OCI-LY7 (cell line): ENCODE measurements at regions not wholly inside any gene's neighbourhood (a gene's known extent, or its start where the extent isn't known, plus 50 kb on each side); places are given as distances from the start of the nearest gene placed in this dataset.

Experiments
- BruUV-seq: library from RNA; stranded (reverse); fragments of 400-500 nt; replicated peaks from 2 replicates; lab custom pipeline; 2021; lab: Mats Ljungman, UMichigan
- CTCF ChIA-PET: fragments of 300-600 bp; sonication (Branson Sonifier 250); formaldehyde crosslinking; loops from one replicate; lab custom pipeline; 2022; ENCODE audit warnings: antibody characterized with exemption; ENCODE audit not compliant: unreplicated experiment; lab: Charles Lee
- POLR2A ChIA-PET: fragments of 300-600 bp; sonication (Branson Sonifier 250); formaldehyde crosslinking; loops from one replicate; lab custom pipeline; 2022; ENCODE audit warnings: antibody characterized with exemption; lab: Charles Lee
- DNase-seq: peaks from one replicate; pipeline ENCODE4 v3.0.0-alpha.2; 2015; ENCODE audit warnings: low spot score
- H2AFZ ChIP-seq: fragments of 200-600 bp; sonication (generic), shearing (Covaris generic); 2 replicates; pipeline ENCODE4 v1.6.1; 2014; ENCODE audit warnings: mild to moderate bottlenecking, antibody characterized with exemption, low read length, moderate library complexity
- H3K27ac ChIP-seq: fragments of 200-600 bp; sonication (generic); 2 replicates; pipeline ENCODE4 v1.5.1; 2014; ENCODE audit warnings: mixed run types, low read depth, mild to moderate bottlenecking, moderate library complexity, low read length, inconsistent platforms; ENCODE audit not compliant: poor library complexity, severe bottlenecking
- H3K36me3 ChIP-seq: fragments of 200-600 bp; sonication (generic); 2 replicates; pipeline ENCODE4 v1.6.1; 2014; ENCODE audit warnings: mild to moderate bottlenecking, antibody characterized with exemption, low read length, moderate library complexity, mixed read lengths; ENCODE audit not compliant: insufficient read depth
- H3K4me1 ChIP-seq: fragments of 200-600 bp; sonication (generic); 2 replicates; pipeline ENCODE4 v1.5.1; 2014; ENCODE audit warnings: mild to moderate bottlenecking, low read length; ENCODE audit not compliant: insufficient read depth, poor library complexity, severe bottlenecking
- H3K4me2 ChIP-seq: fragments of 200-600 bp; sonication (generic); 2 replicates; pipeline ENCODE4 v1.6.1; 2014; ENCODE audit warnings: mild to moderate bottlenecking, low read length
- H3K4me3 ChIP-seq: fragments of 200-600 bp; sonication (generic); 2 replicates; pipeline ENCODE4 v1.5.1; 2014; ENCODE audit warnings: mild to moderate bottlenecking, low read depth, low read length; ENCODE audit not compliant: poor library complexity, severe bottlenecking
- H3K79me2 ChIP-seq: fragments of 200-600 bp; sonication (generic); 2 replicates; pipeline ENCODE4 v1.6.1; 2016; ENCODE audit warnings: low read depth, mild to moderate bottlenecking, low read length, moderate library complexity, mixed read lengths; ENCODE audit not compliant: insufficient read depth
- H3K9me2 ChIP-seq: fragments of 200-600 bp; sonication (generic); 2 replicates; pipeline ENCODE4 v1.6.1; 2016; ENCODE audit warnings: mild to moderate bottlenecking, low read length, mixed read lengths; ENCODE audit not compliant: insufficient read depth
- H3K9me3 ChIP-seq: fragments of 200-600 bp; sonication (generic); 2 replicates; pipeline ENCODE4 v1.6.1; 2014; ENCODE audit warnings: mild to moderate bottlenecking, mixed run types, low read length, mixed read lengths
- H4K20me1 ChIP-seq: fragments of 200-600 bp; sonication (generic); 2 replicates; pipeline ENCODE4 v1.6.1; 2014; ENCODE audit warnings: mild to moderate bottlenecking, antibody characterized with exemption, low read length, moderate library complexity, mixed read lengths; ENCODE audit not compliant: insufficient read depth
- CTCF ChIP-seq: fragments of 200-600 bp; sonication (generic); conservative IDR thresholded peaks from 2 replicates; pipeline ENCODE4 v1.5.1; 2014; ENCODE audit warnings: mild to moderate bottlenecking, antibody characterized with exemption, low read length, moderate library complexity, mixed read lengths
- EZH2phosphoT487 ChIP-seq: fragments of 200-600 bp; sonication (generic); IDR thresholded peaks from 2 replicates; pipeline ENCODE4 v1.6.1; 2018; ENCODE audit warnings: low read depth, borderline replicate concordance, mild to moderate bottlenecking, mixed run types, antibody characterized with exemption, low read length, moderate library complexity, mixed read lengths
- intact Hi-C: fragments of 100-400 bp; cut with micrococcal nuclease; formaldehyde crosslinking; loops from one replicate; pipeline ENCODE4 v1.10.0; 2022; ENCODE audit not compliant: unreplicated experiment

GRCh38 chr4:178320003-178320402 lies 877.8 kb upstream of the AGA start:
- no TSS peak for BruUV-seq
- TF ChIP-seq CTCF, result no peak
- TF ChIP-seq EZH2phosphoT487, result no peak
- Histone ChIP-seq H3K36me3 (no peaks in the 10 kb centered on the region), H3K27ac (no peak overlapping the region), H3K4me3 (no peak overlapping the region), H3K4me2 (no peak overlapping the region), H4K20me1 (no peaks in the 10 kb centered on the region), H2AFZ (no peak overlapping the region), H3K9me3 (no peaks in the 10 kb centered on the region), H3K79me2 (no peaks in the 10 kb centered on the region), H3K9me2 (no peaks in the 10 kb centered on the region), H3K4me1 (no peaks in the 10 kb centered on the region)
- intact Hi-C loops, result no loop called here
- ChIA-PET CTCF (no interaction called here), POLR2A (no interaction called here)
- DNase-seq, result no peak

DNA sequence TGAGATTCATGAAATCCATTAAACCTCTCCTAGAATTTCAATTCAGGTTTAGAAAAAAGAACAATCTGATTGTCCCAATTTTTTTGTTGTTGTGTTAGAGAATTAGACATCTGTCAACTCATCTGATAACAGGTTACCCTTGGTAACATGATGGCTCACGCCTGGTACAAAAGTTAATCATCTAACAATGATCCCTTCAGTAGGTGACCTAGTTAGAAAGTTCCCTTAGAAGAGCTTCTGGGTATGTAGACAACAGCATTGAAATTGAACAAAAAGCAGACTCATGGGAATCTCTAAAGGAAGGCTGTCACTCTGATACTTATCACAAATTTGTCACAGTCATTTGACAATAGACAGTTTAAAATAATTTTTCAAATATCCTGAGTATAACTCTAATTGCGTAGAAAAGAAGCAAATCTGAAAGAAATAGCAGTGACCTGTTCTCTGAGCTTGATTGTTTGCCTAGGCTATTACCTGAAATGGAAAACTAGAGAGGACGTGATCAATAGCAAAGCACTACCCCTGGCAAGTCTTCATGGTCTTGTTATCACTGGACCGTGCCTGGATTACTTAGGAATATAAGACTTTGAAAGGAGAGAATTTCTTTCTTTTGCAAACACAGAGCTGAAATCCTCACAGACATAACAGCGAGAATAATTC lies 880.4 kb upstream of the AGA start:
- Histone ChIP-seq H3K36me3 (no peaks in the 10 kb centered on the region), H3K4me1 (no peaks in the 10 kb centered on the region), H3K79me2 (no peaks in the 10 kb centered on the region), H3K9me3 (no peaks in the 10 kb centered on the region), H3K4me3 (no peak overlapping the region), H3K27ac (no peak overlapping the region), H3K9me2 (no peaks in the 10 kb centered on the region), H4K20me1 (no peaks in the 10 kb centered on the region), H2AFZ (no peak overlapping the region), H3K4me2 (no peak overlapping the region)
- DNase-seq, result no peak
- intact Hi-C loops, result no loop called here
- TF ChIP-seq CTCF, result no peak
- no peak for TF ChIP-seq EZH2phosphoT487
- ChIA-PET POLR2A (no interaction called here), CTCF (no interaction called here)
- BruUV-seq, result no TSS peak

- Histone ChIP-seq H3K27ac (no peak overlapping the region), H2AFZ (no peak overlapping the region), H3K36me3 (no peaks in the 10 kb centered on the region), H3K79me2 (no peaks in the 10 kb centered on the region), H4K20me1 (no peaks in the 10 kb centered on the region), H3K9me3 (no peaks in the 10 kb centered on the region), H3K9me2 (no peaks in the 10 kb centered on the region), H3K4me2 (no peak overlapping the region), H3K4me3 (no peak overlapping the region), H3K4me1 (no peaks in the 10 kb centered on the region)
- intact Hi-C loops, result no loop called here
- no TSS peak for BruUV-seq
- POLR2A ChIA-PET, result no interaction called here
- no peak for DNase-seq
- TF ChIP-seq EZH2phosphoT487, result no peak
- TF ChIP-seq CTCF, result no peak
- CTCF ChIA-PET, result no interaction called here
These were observed 887.1 kb upstream of the AGA start for GRCh38 chr4:178329226-178329872.
